Lower leg skin (tissue), 4 donors: ENCODE measurements at regions not wholly inside any gene's neighbourhood (a gene's known extent, or its start where the extent isn't known, plus 50 kb on each side); places are given as distances from the start of the nearest gene placed in this dataset.

Source experiments
- DNase-seq, 2 donors: peaks; one replicate each; pipeline ENCODE4 v3.0.0-alpha.2; 2019; ENCODE audit warnings: low spot score in 2 of 2
- H3K4me3 ChIP-seq: fragments of 200-600 bp; sonication (generic); 2 replicates; pipeline ENCODE4 v1.5.1; 2017; ENCODE audit warnings: mild to moderate bottlenecking, low read depth; ENCODE audit not compliant: poor library complexity, severe bottlenecking
- POLR2A ChIP-seq, 2 donors: fragments of 450-650 bp; IDR thresholded peaks; one replicate each; pipeline ENCODE4 v1.6.1; 2016 to 2017; ENCODE audit warnings: antibody characterized with exemption in 2 of 2, mild to moderate bottlenecking in 1 of 2, moderate library complexity in 1 of 2
- WGBS, 2 donors: methylation state at CpG; one replicate each; pipeline ENCODE4 v1.1.5; 2018; 5-methylcytosine and 5-hydroxymethylcytosine counted together
- intact Hi-C: fragments of 100-400 bp; cut with DNase I; formaldehyde crosslinking; loops from one replicate; pipeline ENCODE4 v1.15.0; 2023; ENCODE audit warnings: low total_unique reads
- TF ChIP-seq, protein P1 (sequence below), 3 donors: fragments of 450-650 bp; IDR thresholded peaks; one replicate each; pipeline ENCODE4 v1.5.1; 2016; ENCODE audit warnings: antibody characterized with exemption in 3 of 3, mild to moderate bottlenecking in 3 of 3, moderate library complexity in 2 of 3

GRCh38 chr1:99163671-99164070, 100.6 kb upstream of the PLPPR4 start:
- intact Hi-C loops: no loop called here
- 66 to 70% methylated on average over 2 of the region's 2 CpGs for WGBS, 2 donors
- DNase-seq: no peak
- no peak overlapping the region for H3K4me3 ChIP-seq
- no peak for TF ChIP-seq POLR2A (IDR thresholded peaks at IDR 0.05)
- TF ChIP-seq, protein P1, sequence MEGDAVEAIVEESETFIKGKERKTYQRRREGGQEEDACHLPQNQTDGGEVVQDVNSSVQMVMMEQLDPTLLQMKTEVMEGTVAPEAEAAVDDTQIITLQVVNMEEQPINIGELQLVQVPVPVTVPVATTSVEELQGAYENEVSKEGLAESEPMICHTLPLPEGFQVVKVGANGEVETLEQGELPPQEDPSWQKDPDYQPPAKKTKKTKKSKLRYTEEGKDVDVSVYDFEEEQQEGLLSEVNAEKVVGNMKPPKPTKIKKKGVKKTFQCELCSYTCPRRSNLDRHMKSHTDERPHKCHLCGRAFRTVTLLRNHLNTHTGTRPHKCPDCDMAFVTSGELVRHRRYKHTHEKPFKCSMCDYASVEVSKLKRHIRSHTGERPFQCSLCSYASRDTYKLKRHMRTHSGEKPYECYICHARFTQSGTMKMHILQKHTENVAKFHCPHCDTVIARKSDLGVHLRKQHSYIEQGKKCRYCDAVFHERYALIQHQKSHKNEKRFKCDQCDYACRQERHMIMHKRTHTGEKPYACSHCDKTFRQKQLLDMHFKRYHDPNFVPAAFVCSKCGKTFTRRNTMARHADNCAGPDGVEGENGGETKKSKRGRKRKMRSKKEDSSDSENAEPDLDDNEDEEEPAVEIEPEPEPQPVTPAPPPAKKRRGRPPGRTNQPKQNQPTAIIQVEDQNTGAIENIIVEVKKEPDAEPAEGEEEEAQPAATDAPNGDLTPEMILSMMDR (IDR thresholded peaks at IDR 0.05): no peak

GRCh38 chr1:99170516-99170915, 93.8 kb upstream of the PLPPR4 start:
- DNase-seq: no peak
- TF ChIP-seq POLR2A (IDR thresholded peaks at IDR 0.05): no peak
- TF ChIP-seq, protein P1 (IDR thresholded peaks at IDR 0.05): no peak
- no peak overlapping the region for H3K4me3 ChIP-seq
- 69 to 81% methylated on average over 1 of the region's 1 CpG for WGBS, 2 donors
- intact Hi-C loops: no loop called here

GRCh38 chr1:99171184-99171813, 93.0 kb upstream of the PLPPR4 start:
- TF ChIP-seq POLR2A (IDR thresholded peaks at IDR 0.05): no peak
- TF ChIP-seq, protein P1 (IDR thresholded peaks at IDR 0.05): no peak
- H3K4me3 ChIP-seq: no peak overlapping the region
- no peak for DNase-seq
- intact Hi-C loops: no loop called here
- WGBS, 2 donors: 47 to 54% methylated on average over 7 of the region's 7 CpGs

GRCh38 chr1:99173282-99173681, 91.0 kb upstream of the PLPPR4 start:
- no peak for DNase-seq
- no peak overlapping the region for H3K4me3 ChIP-seq
- TF ChIP-seq, protein P1 (IDR thresholded peaks at IDR 0.05): no peak
- no peak for TF ChIP-seq POLR2A (IDR thresholded peaks at IDR 0.05)
- intact Hi-C loops: no loop called here
- WGBS, 2 donors: 61 to 68% methylated on average over 3 of the region's 3 CpGs

DNA sequence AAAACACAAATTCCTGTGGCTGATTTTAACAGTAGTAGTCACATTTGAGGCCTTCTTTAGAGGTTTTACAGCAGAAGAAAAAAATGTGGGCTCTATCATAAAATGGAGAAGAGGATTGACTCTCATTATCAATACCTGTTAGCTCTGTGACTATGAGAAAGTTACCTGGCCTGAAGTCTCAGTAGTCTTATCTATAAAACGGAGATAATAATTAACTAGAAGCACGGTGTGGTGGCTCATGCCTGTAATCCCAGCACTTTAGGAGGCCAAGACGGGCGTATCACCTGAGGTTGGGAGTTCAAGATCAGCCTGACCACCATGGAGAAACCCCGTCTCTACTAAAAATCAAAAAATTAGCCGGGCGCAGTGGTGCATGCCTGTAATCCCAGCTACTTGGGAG, 90.4 kb upstream of the PLPPR4 start:
- WGBS, 2 donors: 95 to 96% methylated on average over 7 of the region's 7 CpGs
- intact Hi-C loops: no loop called here
- no peak overlapping the region for H3K4me3 ChIP-seq
- DNase-seq: no peak
- no peak for TF ChIP-seq POLR2A (IDR thresholded peaks at IDR 0.05)
- TF ChIP-seq, protein P1 (IDR thresholded peaks at IDR 0.05): no peak

GRCh38 chr1:99176753-99177152, 87.5 kb upstream of the PLPPR4 start:
- DNase-seq: no peak
- WGBS, 2 donors: 84 to 92% methylated on average over 1 of the region's 1 CpG
- TF ChIP-seq POLR2A (IDR thresholded peaks at IDR 0.05): no peak
- TF ChIP-seq, protein P1 (IDR thresholded peaks at IDR 0.05): no peak
- intact Hi-C loops: no loop called here
- H3K4me3 ChIP-seq: no peak overlapping the region
